Prostate gland (tissue), 2 donors: ENCODE measurements at regions not wholly inside any gene's neighbourhood (a gene's known extent, or its start where the extent isn't known, plus 50 kb on each side); places are given as distances from the start of the nearest gene placed in this dataset.
"Not testable (repeated sequence)": the region's sequence is repeated elsewhere in the genome, so short reads cannot be mapped to it uniquely, and the experiment has no call there.

Experiments used
- DNase-seq: peaks from one replicate; pipeline ENCODE4 v3.0.0-alpha.2; 2019; ENCODE audit warnings: low spot score
- H3K27ac ChIP-seq, 2 donors: fragments of 200-600 bp; sonication (generic); 2 replicates each; pipeline ENCODE4 v1.5.1; 2017 to 2019
- H3K27me3 ChIP-seq: fragments of 200-600 bp; sonication (generic); replicated peaks from 2 replicates; pipeline ENCODE4 v1.5.1; 2019; ENCODE audit not compliant: insufficient read depth
- H3K36me3 ChIP-seq, 2 donors: fragments of 200-600 bp; sonication (generic); 1 replicate in 1 of 2; 2 replicates in 1 of 2; pipeline versions ENCODE4 v1.5.1 to v1.8.1; 2017 to 2019
- H3K4me1 ChIP-seq: fragments of 200-600 bp; sonication (generic); replicated peaks from 2 replicates; pipeline ENCODE4 v1.5.1; 2019
- H3K4me3 ChIP-seq, 2 donors: fragments of 200-600 bp; sonication (generic); 2 replicates each; pipeline ENCODE4 v1.5.1; 2017 to 2019
- H3K9me3 ChIP-seq: fragments of 200-600 bp; sonication (generic); 2 replicates; pipeline ENCODE4 v1.5.1; 2017
- CTCF ChIP-seq, 4 experiments: fragments of 200-600 bp in 2 of 4; fragments of 450-650 bp in 2 of 4; sonication (generic) in 2 of 4; IDR thresholded peaks; 1 replicate in 3 of 4; 2 replicates in 1 of 4; pipeline ENCODE4 v1.5.1; 2016 to 2019; ENCODE audit warnings: antibody characterized with exemption in 4 of 4, mild to moderate bottlenecking in 2 of 4, moderate library complexity in 2 of 4
- POLR2A ChIP-seq: fragments of 450-650 bp; IDR thresholded peaks from one replicate; pipeline ENCODE4 v1.6.1; 2016; ENCODE audit warnings: antibody characterized with exemption, mild to moderate bottlenecking
- POLR2AphosphoS5 ChIP-seq: sonication (generic); formaldehyde crosslinking; IDR thresholded peaks from one replicate; pipeline ENCODE4 v1.6.1; 2017; ENCODE audit warnings: antibody characterized with exemption
- WGBS: methylation state at CpG from one replicate; pipeline ENCODE4 v1.1.5; 2018; 5-methylcytosine and 5-hydroxymethylcytosine counted together
- intact Hi-C: fragments of 100-400 bp; cut with DNase I; formaldehyde crosslinking; loops from one replicate; pipeline ENCODE4 v1.14.2; 2022

GRCh38 chrX:1750267-1750666 is 135.4 kb downstream of the ASMT start:
- no peak for DNase-seq
- WGBS: 39% methylated on average over 5 of the region's 5 CpGs
- intact Hi-C loops: no loop called here

GRCh38 chrX:1751781-1752180 is 136.9 kb downstream of the ASMT start:
- Histone ChIP-seq H3K27me3 (no peaks in the 10 kb centered on the region), H3K27ac (no peak overlapping the region), H3K4me1 (no peaks in the 10 kb centered on the region), H3K9me3 (no peaks in the 10 kb centered on the region), H3K4me3 (no peak overlapping the region), H3K36me3 (no peaks in the 10 kb centered on the region)
- WGBS: 81% methylated on average over 5 of the region's 5 CpGs
- intact Hi-C loops: no loop called here
- TF ChIP-seq CTCF (IDR thresholded peaks at IDR 0.05) (no peak), POLR2A (no peak), POLR2AphosphoS5 (no peak)
- no peak for DNase-seq

More at GRCh38 chrX:1750267-1750666, 135.4 kb downstream of the ASMT start:
- no peak for TF ChIP-seq CTCF (IDR thresholded peaks at IDR 0.05)
- TF ChIP-seq POLR2A: no peak
- TF ChIP-seq POLR2AphosphoS5: no peak
- Histone ChIP-seq H3K9me3 (no peaks in the 10 kb centered on the region), H3K4me1 (no peaks in the 10 kb centered on the region), H3K27ac (no peak overlapping the region), H3K27me3 (no peaks in the 10 kb centered on the region), H3K4me3 (no peak overlapping the region), H3K36me3 (no peaks in the 10 kb centered on the region)

DNA sequence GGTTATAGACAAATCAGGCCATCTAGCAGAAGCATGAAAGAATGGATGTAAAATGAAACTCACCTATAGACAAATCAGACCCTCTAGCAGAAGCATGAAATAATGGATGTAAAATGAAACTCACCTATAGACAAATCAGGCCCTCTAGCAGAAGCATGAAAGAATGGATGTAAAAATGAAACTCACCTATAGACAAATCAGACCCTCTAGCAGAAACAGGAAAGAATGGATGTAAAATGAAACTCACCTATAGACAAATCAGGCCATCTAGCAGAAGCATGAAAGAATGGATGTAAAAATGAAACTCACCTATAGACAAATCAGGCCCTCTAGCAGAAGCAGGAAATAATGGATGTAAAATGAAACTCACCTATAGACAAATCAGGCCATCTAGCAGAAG is 137.9 kb downstream of the ASMT start:
- H3K27ac ChIP-seq, H3K36me3 ChIP-seq, H3K4me3 ChIP-seq, H3K9me3 ChIP-seq, H3K27me3 ChIP-seq, intact Hi-C loops, H3K4me1 ChIP-seq, DNase-seq: not testable (repeated sequence)

GRCh38 chrX:1754077-1754476 is 139.2 kb downstream of the ASMT start:
- H3K36me3 ChIP-seq: no peaks in the 10 kb centered on the region
- intact Hi-C loops: no loop called here
- no peak for DNase-seq
- H3K4me3 ChIP-seq: no peak overlapping the region
- TF ChIP-seq POLR2AphosphoS5: no peak
- no peak for TF ChIP-seq CTCF (IDR thresholded peaks at IDR 0.05)
- no peak for TF ChIP-seq POLR2A
- 94% methylated on average over 8 of the region's 8 CpGs for WGBS
- no peaks in the 10 kb centered on the region for H3K9me3 ChIP-seq
- no peaks in the 10 kb centered on the region for H3K27me3 ChIP-seq
- no peaks in the 10 kb centered on the region for H3K4me1 ChIP-seq
- no peak overlapping the region for H3K27ac ChIP-seq

DNA sequence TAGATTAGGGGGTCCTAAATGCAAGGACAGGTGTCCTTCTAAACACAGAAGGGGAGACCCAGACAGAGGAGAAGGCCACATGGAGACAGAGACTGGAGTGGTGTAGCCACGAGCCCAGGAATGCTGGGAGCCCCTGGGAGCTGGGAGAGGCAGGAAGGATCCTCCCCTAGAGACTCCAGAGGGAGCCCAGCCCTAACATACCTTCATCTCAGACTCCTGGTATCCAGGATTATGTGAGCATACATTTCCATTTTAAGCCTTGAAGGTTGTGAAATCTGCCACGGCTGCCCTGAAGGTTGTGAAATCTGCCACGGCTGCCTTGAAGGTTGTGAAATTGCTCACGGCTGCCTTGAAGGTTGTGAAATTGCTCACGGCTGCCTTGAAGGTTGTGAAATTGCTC is 148.4 kb downstream of the ASMT start:
- no peaks in the 10 kb centered on the region for H3K9me3 ChIP-seq
- H3K4me1 ChIP-seq: no peaks in the 10 kb centered on the region
- no peaks in the 10 kb centered on the region for H3K36me3 ChIP-seq
- DNase-seq: no peak
- no peak overlapping the region for H3K27ac ChIP-seq
- intact Hi-C loops: no loop called here
- H3K4me3 ChIP-seq: no peak overlapping the region
- no peak for TF ChIP-seq POLR2A
- no peak for TF ChIP-seq POLR2AphosphoS5
- TF ChIP-seq CTCF (IDR thresholded peaks at IDR 0.05): no peak
- H3K27me3 ChIP-seq: peaks cover 2% of the 10 kb centered on the region
- WGBS: 84% methylated on average over 5 of the region's 5 CpGs

DNA sequence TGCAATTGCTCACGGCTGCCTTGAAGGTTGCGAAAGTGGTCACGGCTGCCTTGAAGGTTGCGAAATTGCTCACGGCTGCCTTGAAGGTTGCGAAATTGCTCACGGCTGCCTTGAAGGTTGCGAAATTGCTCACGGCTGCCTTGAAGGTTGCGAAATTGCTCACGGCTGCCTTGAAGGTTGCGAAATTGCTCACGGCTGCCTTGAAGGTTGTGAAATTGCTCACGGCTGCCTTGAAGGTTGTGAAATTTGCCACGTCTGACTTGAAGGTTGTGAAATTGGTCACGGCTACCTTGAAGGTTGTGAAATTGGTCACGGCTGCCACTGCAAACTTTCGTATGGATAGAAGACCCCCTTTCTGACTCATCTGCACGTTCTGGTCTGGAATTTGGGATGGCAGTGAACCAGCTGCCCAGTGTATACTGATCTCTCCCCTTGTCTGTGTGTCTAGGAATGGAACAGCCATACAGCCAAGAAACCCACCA is 150.1 kb downstream of the ASMT start:
- intact Hi-C loops, H3K4me3 ChIP-seq, H3K9me3 ChIP-seq, H3K27ac ChIP-seq, H3K36me3 ChIP-seq, H3K4me1 ChIP-seq, H3K27me3 ChIP-seq, DNase-seq: not testable (repeated sequence)
- 77% methylated on average over 17 of the region's 19 CpGs for WGBS
